H9 (cell line): ENCODE measurements at regions not wholly inside any gene's neighbourhood (a gene's known extent, or its start where the extent isn't known, plus 50 kb on each side); places are given as distances from the start of the nearest gene placed in this dataset.

Experiments used
- DNase-seq: peaks from one replicate; pipeline ENCODE4 v3.0.0-alpha.2; 2017
- H2AFZ ChIP-seq: one replicate; pipeline ENCODE4 v1.6.1; 2013; ENCODE audit warnings: mild to moderate bottlenecking, low read length, control low read depth, moderate library complexity
- H2AK5ac ChIP-seq: 2 replicates; pipeline ENCODE4 v1.6.1; 2013; ENCODE audit warnings: low read length, control low read depth, mixed read lengths; ENCODE audit not compliant: insufficient read length
- H2BK120ac ChIP-seq: one replicate; pipeline ENCODE4 v1.6.1; 2013; ENCODE audit warnings: low read depth, mild to moderate bottlenecking, low read length, control low read depth, inconsistent platforms; ENCODE audit not compliant: poor library complexity, severe bottlenecking
- H2BK12ac ChIP-seq: 2 replicates; pipeline ENCODE4 v1.6.1; 2013; ENCODE audit warnings: low read length, control low read depth, mixed read lengths, low read depth; ENCODE audit not compliant: insufficient read length
- H2BK15ac ChIP-seq: 2 replicates; pipeline ENCODE4 v1.6.1; 2013; ENCODE audit warnings: low read depth, low read length, control low read depth
- H2BK20ac ChIP-seq: one replicate; pipeline ENCODE4 v1.6.1; 2013; ENCODE audit warnings: low read depth, mild to moderate bottlenecking, low read length, control low read depth, inconsistent platforms; ENCODE audit not compliant: poor library complexity, severe bottlenecking
- H2BK5ac ChIP-seq: 2 replicates; pipeline ENCODE4 v1.6.1; 2013; ENCODE audit warnings: low read length, control low read depth, mixed read lengths; ENCODE audit not compliant: insufficient read length
- H3K14ac ChIP-seq: 2 replicates; pipeline ENCODE4 v1.6.1; 2013; ENCODE audit warnings: low read length, control low read depth; ENCODE audit not compliant: insufficient read depth
- H3K18ac ChIP-seq: 2 replicates; pipeline ENCODE4 v1.6.1; 2013; ENCODE audit warnings: low read depth, mild to moderate bottlenecking, mixed read lengths, low read length, control low read depth; ENCODE audit not compliant: insufficient read length
- H3K23ac ChIP-seq: 2 replicates; pipeline ENCODE4 v1.6.1; 2013; ENCODE audit warnings: low read length, control low read depth, mixed read lengths, low read depth; ENCODE audit not compliant: insufficient read length
- H3K23me2 ChIP-seq: 2 replicates; pipeline ENCODE4 v1.6.1; 2013; ENCODE audit warnings: low read depth, mild to moderate bottlenecking, mixed read lengths, low read length, control low read depth; ENCODE audit not compliant: insufficient read length, poor library complexity, severe bottlenecking
- H3K27ac ChIP-seq: 2 replicates; pipeline ENCODE4 v1.5.1; 2013; ENCODE audit warnings: low read length, control low read depth, mixed read lengths, low read depth; ENCODE audit not compliant: insufficient read length
- H3K27me3 ChIP-seq: 2 replicates; pipeline ENCODE4 v1.6.1; 2013; ENCODE audit warnings: low read length, control low read depth, inconsistent platforms; ENCODE audit not compliant: insufficient read depth
- H3K4ac ChIP-seq: 2 replicates; pipeline ENCODE4 v1.6.1; 2013; ENCODE audit warnings: low read depth, mild to moderate bottlenecking, control low read depth, inconsistent platforms, low read length, moderate library complexity
- H3K4me1 ChIP-seq: 2 replicates; pipeline ENCODE4 v1.6.1; 2013; ENCODE audit warnings: low read length, control low read depth, inconsistent platforms; ENCODE audit not compliant: insufficient read depth
- H3K4me2 ChIP-seq: 2 replicates; pipeline ENCODE4 v1.6.1; 2013; ENCODE audit warnings: low read length, control low read depth, mixed read lengths; ENCODE audit not compliant: insufficient read length, insufficient read depth
- H3K56ac ChIP-seq: 2 replicates; pipeline ENCODE4 v1.6.1; 2013; ENCODE audit warnings: low read depth, mild to moderate bottlenecking, mixed read lengths, low read length, control low read depth; ENCODE audit not compliant: insufficient read length
- H3K79me1 ChIP-seq: 2 replicates; pipeline ENCODE4 v1.6.1; 2013; ENCODE audit warnings: low read depth, mild to moderate bottlenecking, moderate library complexity, low read length, control low read depth, inconsistent platforms; ENCODE audit not compliant: insufficient read depth, poor library complexity, severe bottlenecking
- H3K79me2 ChIP-seq: 2 replicates; pipeline ENCODE4 v1.6.1; 2013; ENCODE audit warnings: low read length, control low read depth, inconsistent platforms; ENCODE audit not compliant: insufficient read depth
- H3K9ac ChIP-seq: 2 replicates; pipeline ENCODE4 v1.6.1; 2013; ENCODE audit warnings: low read length, control low read depth, mixed read lengths; ENCODE audit not compliant: insufficient read length; ENCODE audit errors: extremely low read depth
- H3K9me3 ChIP-seq: one replicate; pipeline ENCODE4 v1.6.1; 2013; ENCODE audit warnings: low read depth, low read length, inconsistent platforms; ENCODE audit not compliant: control insufficient read depth
- H3T11ph ChIP-seq: one replicate; pipeline ENCODE4 v1.6.1; 2013; ENCODE audit warnings: mild to moderate bottlenecking, low read length, control low read depth, inconsistent platforms
- H4K20me1 ChIP-seq: one replicate; pipeline ENCODE4 v1.6.1; 2013; ENCODE audit not compliant: control insufficient read depth, insufficient read length, insufficient read depth
- H4K5ac ChIP-seq: 2 replicates; pipeline ENCODE4 v1.6.1; 2013; ENCODE audit warnings: low read depth, mild to moderate bottlenecking, mixed read lengths, low read length, control low read depth; ENCODE audit not compliant: insufficient read length
- H4K8ac ChIP-seq: replicated peaks from 2 replicates; pipeline ENCODE4 v1.6.1; 2013; ENCODE audit warnings: low read length, control low read depth, mixed read lengths, low read depth; ENCODE audit not compliant: insufficient read length
- H4K91ac ChIP-seq: 2 replicates; pipeline ENCODE4 v1.6.1; 2013; ENCODE audit warnings: low read depth, mild to moderate bottlenecking, moderate library complexity, mixed read lengths, low read length, control low read depth; ENCODE audit not compliant: insufficient read length
- H3K27ac Mint-ChIP-seq, 3 experiments: 2 replicates in 2 of 3; 3 replicates in 1 of 3; pipeline ENCODE4 v1.8.0; 2020 to 2021; ENCODE audit warnings: mixed read lengths in 3 of 3, mild to moderate bottlenecking in 1 of 3, moderate library complexity in 1 of 3
- H3K27me3 Mint-ChIP-seq: 2 replicates; pipeline ENCODE4 v1.8.0; 2021; ENCODE audit warnings: low read depth, mild to moderate bottlenecking, moderate library complexity, mixed read lengths
- H3K36me3 Mint-ChIP-seq, 3 experiments: 2 replicates in 2 of 3; 3 replicates in 1 of 3; pipeline ENCODE4 v1.8.0; 2020 to 2021; ENCODE audit warnings: low read depth in 3 of 3, mixed read lengths in 3 of 3; ENCODE audit not compliant: insufficient read depth in 1 of 3
- H3K4me1 Mint-ChIP-seq, 2 experiments: 2 replicates each; pipeline ENCODE4 v1.8.0; 2020; ENCODE audit warnings: mixed read lengths in 2 of 2
- H3K4me3 Mint-ChIP-seq, 2 experiments: 2 replicates in 1 of 2; 3 replicates in 1 of 2; pipeline ENCODE4 v1.8.0; 2020 to 2021; ENCODE audit warnings: mild to moderate bottlenecking in 2 of 2, mixed read lengths in 2 of 2, moderate library complexity in 1 of 2
- H3K9me3 Mint-ChIP-seq, 2 experiments: 2 replicates in 1 of 2; 3 replicates in 1 of 2; pipeline ENCODE4 v1.8.0; 2020; ENCODE audit warnings: mild to moderate bottlenecking in 2 of 2, mixed read lengths in 2 of 2, moderate library complexity in 1 of 2
- WGBS: extraction: QIAGEN DNeasy Blood & Tissue Kit; methylation state at CpG from one replicate; pipeline ENCODE4 v1.1.7; 2013; ENCODE audit warnings: missing lambda C conversion rate, low lambda C conversion rate, mixed read lengths; ENCODE audit not compliant: insufficient read length; ENCODE audit errors: extremely low coverage; 5-methylcytosine and 5-hydroxymethylcytosine counted together
- TF ChIP-seq, protein P1 (sequence below): fragments of 200-600 bp; sonication (generic); conservative IDR thresholded peaks from 3 replicates; pipeline ENCODE4 v1.8.0; 2021; ENCODE audit warnings: antibody characterized with exemption, mild to moderate bottlenecking

DNA sequence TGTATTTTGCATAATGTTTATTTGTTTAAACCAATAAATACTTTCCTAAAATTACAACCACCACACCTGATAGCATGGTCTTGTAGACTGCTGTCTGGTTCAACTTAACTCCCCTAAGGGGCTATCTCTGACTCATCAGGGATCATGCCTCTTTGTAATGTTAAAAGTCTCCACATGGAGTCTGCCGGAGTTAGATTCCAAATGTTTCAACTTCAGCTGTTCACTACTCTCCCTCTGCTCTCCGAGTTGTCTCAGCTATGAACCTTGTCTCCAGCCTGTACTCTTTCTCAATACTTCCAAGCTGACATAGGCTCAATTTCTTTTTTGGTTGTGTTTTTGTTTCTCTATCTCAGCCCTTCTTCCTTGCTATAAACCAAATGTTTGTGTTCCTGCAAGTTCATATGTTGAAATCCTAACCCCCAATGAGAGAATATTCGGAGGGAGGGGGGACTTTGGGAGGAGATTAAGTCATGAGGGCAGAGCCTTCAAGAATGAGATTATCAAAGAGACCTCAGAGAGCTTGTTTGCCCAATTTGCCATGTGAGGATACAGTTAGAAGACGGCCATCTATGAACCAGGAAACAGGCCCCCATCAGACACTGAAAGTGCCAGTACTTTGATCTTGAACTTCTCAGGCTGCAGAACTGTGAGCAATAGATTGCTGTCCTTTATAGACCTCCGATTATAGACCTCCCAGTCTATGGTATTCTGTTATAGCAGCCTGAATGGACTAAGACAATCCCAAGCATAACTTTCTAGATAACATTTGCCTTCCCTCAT is 858.2 kb downstream of the VRK1 start:
- no peaks in the 10 kb centered on the region for H4K20me1 ChIP-seq
- H3K14ac ChIP-seq, result no peak overlapping the region
- H3K4me1 Mint-ChIP-seq, result peaks cover 42 to 45% of the 10 kb centered on the region in 2 experiments
- no peak overlapping the region for H4K5ac ChIP-seq
- no peak overlapping the region for H2AFZ ChIP-seq
- peak overlapping the region; percentile 38 for H3K4me2 ChIP-seq
- WGBS, result no CpG with 5 or more reads among the region's 5 CpGs
- H2BK12ac ChIP-seq, result no peak overlapping the region
- peak overlapping the region; percentile 27 to 30; a peak in 4 of 5 replicates for H3K4me3 Mint-ChIP-seq
- H4K8ac ChIP-seq, result no peak overlapping the region
- H3K9me3 Mint-ChIP-seq, result no peaks in the 10 kb centered on the region
- no peak overlapping the region for H4K91ac ChIP-seq
- H3K27me3 Mint-ChIP-seq, result no peaks in the 10 kb centered on the region; the same call in 1 of the 2 replicates
- DNase-seq, result no peak
- H3K56ac ChIP-seq, result no peak overlapping the region
- H3K27ac Mint-ChIP-seq, result peak overlapping the region in 2 of 3 experiments; percentile 29 to 80; a peak in 2 of 7 replicates
- no peak overlapping the region for H3K18ac ChIP-seq
- no peak overlapping the region for H2AK5ac ChIP-seq
- no peak overlapping the region for H3T11ph ChIP-seq
- no peak overlapping the region for H3K9ac ChIP-seq
- peaks cover 0 to 2% (median 0%) of the 10 kb centered on the region in 3 experiments; a peak in 2 of 7 replicates for H3K36me3 Mint-ChIP-seq
- H3K4me1 ChIP-seq, result peaks cover 6% of the 10 kb centered on the region; the same call in 1 of the 2 replicates
- H3K27me3 ChIP-seq, result no peaks in the 10 kb centered on the region
- no peaks in the 10 kb centered on the region for H3K9me3 ChIP-seq
- no peak overlapping the region for H3K27ac ChIP-seq
- no peak overlapping the region for H2BK15ac ChIP-seq
- H3K23ac ChIP-seq, result no peak overlapping the region
- no peaks in the 10 kb centered on the region for H3K79me1 ChIP-seq
- no peak overlapping the region for H2BK120ac ChIP-seq
- no peak overlapping the region for H2BK20ac ChIP-seq
- TF ChIP-seq, protein P1, sequence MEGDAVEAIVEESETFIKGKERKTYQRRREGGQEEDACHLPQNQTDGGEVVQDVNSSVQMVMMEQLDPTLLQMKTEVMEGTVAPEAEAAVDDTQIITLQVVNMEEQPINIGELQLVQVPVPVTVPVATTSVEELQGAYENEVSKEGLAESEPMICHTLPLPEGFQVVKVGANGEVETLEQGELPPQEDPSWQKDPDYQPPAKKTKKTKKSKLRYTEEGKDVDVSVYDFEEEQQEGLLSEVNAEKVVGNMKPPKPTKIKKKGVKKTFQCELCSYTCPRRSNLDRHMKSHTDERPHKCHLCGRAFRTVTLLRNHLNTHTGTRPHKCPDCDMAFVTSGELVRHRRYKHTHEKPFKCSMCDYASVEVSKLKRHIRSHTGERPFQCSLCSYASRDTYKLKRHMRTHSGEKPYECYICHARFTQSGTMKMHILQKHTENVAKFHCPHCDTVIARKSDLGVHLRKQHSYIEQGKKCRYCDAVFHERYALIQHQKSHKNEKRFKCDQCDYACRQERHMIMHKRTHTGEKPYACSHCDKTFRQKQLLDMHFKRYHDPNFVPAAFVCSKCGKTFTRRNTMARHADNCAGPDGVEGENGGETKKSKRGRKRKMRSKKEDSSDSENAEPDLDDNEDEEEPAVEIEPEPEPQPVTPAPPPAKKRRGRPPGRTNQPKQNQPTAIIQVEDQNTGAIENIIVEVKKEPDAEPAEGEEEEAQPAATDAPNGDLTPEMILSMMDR, result no peak
- H3K23me2 ChIP-seq, result no peaks in the 10 kb centered on the region
- no peak overlapping the region for H3K4ac ChIP-seq
- H2BK5ac ChIP-seq, result no peak overlapping the region
- no peaks in the 10 kb centered on the region for H3K79me2 ChIP-seq
